HTR-8/SVneo (cell line): ENCODE measurements at regions not wholly inside any gene's neighbourhood (a gene's known extent, or its start where the extent isn't known, plus 50 kb on each side); places are given as distances from the start of the nearest gene placed in this dataset.
"Not testable (repeated sequence)": the region's sequence is repeated elsewhere in the genome, so short reads cannot be mapped to it uniquely, and the experiment has no call there.

Experiments used
- DNase-seq: peaks from one replicate; pipeline ENCODE4 v3.0.0; 2011; ENCODE audit warnings: low spot score, mixed read lengths; ENCODE audit not compliant: insufficient read length
- FAIRE-seq: peaks from 2 replicates; lab custom pipeline; 2011; peaks lifted over from hg19 to GRCh38; lab: Jason Lieb, UNC

GRCh38 chr3:112738366-112738765 lies 97.4 kb upstream of the CCDC80 start:
- DNase-seq, result no peak
- FAIRE-seq, result no peak

GRCh38 chr3:112736805-112737566 lies 96.0 kb upstream of the CCDC80 start:
- no peak for FAIRE-seq
- no peak for DNase-seq

- FAIRE-seq (no peak), DNase-seq (no peak)
Measured at GRCh38 chr3:112736386-112736785, 95.4 kb upstream of the CCDC80 start.

- FAIRE-seq, result no peak
- no peak for DNase-seq
Measured at GRCh38 chr3:112735926-112736325, 95.0 kb upstream of the CCDC80 start.

- peak; percentile 61 for DNase-seq
- FAIRE-seq, result peak; percentile 44
Measured at GRCh38 chr3:112734736-112735350, 93.9 kb upstream of the CCDC80 start.

- DNase-seq, result no peak
- FAIRE-seq, result no peak
Measured at GRCh38 chr3:112734171-112734570, 93.2 kb upstream of the CCDC80 start.

GRCh38 chr3:112730210-112730609 lies 89.3 kb upstream of the CCDC80 start:
- DNase-seq (no peak), FAIRE-seq (no peak)

GRCh38 chr3:112721231-112721630 lies 80.3 kb upstream of the CCDC80 start:
- no peak for FAIRE-seq
- DNase-seq, result no peak

GRCh38 chr3:112718967-112719366 lies 78.0 kb upstream of the CCDC80 start:
- no peak for FAIRE-seq
- no peak for DNase-seq

- no peak for FAIRE-seq
- DNase-seq, result no peak
Measured at GRCh38 chr3:112718516-112718915, 77.6 kb upstream of the CCDC80 start.

- no peak for FAIRE-seq
Measured at GRCh38 chr3:112709911-112710310, 69.0 kb upstream of the CCDC80 start.

GRCh38 chr3:112699436-112699978 lies 58.6 kb upstream of the CCDC80 start:
- DNase-seq (no peak), FAIRE-seq (peak; percentile 66)

More at GRCh38 chr3:112709911-112710310, 69.0 kb upstream of the CCDC80 start:
- DNase-seq, result no peak

- DNase-seq, FAIRE-seq: not testable (repeated sequence)
Measured at GRCh38 chr3:112698442-112698841, 57.5 kb upstream of the CCDC80 start.

- not testable (repeated sequence) for DNase-seq
- FAIRE-seq, result peak; percentile 84
Measured at GRCh38 chr3:112696244-112696643, 55.3 kb upstream of the CCDC80 start.

GRCh38 chr3:112695377-112696108 lies 54.6 kb upstream of the CCDC80 start:
- not testable (repeated sequence) for FAIRE-seq, DNase-seq

GRCh38 chr3:112694906-112695305 lies 54.0 kb upstream of the CCDC80 start:
- not testable (repeated sequence) for DNase-seq, FAIRE-seq

GRCh38 chr3:112693186-112693585 lies 52.2 kb upstream of the CCDC80 start:
- FAIRE-seq (no peak), DNase-seq (no peak)
